Stimulated activated naive CD8-positive, alpha-beta T cell treated with anti-CD3 and anti-CD28 coated beads, Interleukin-15, Interleukin-2, amounts not matched to agents 100 U/mL and 50 U/mL, for 24 hours (primary cell): ENCODE measurements at regions not wholly inside any gene's neighbourhood (a gene's known extent, or its start where the extent isn't known, plus 50 kb on each side); places are given as distances from the start of the nearest gene placed in this dataset.
"Not testable (repeated sequence)": the region's sequence is repeated elsewhere in the genome, so short reads cannot be mapped to it uniquely, and the experiment has no call there.

Source experiments
- ATAC-seq: fragments of 150-1000 bp; cut with Tn5 transposase; one replicate; pipeline ENCODE4 v1.10.0; 2021
- DNase-seq: peaks from one replicate; pipeline ENCODE4 v3.0.0; 2021

- ATAC-seq (no peak), DNase-seq (no peak)
Measured at GRCh38 chr3:94406595-94406994, 343.7 kb downstream of the NSUN3 start.

GRCh38 chr3:94412936-94413335 lies 350.1 kb downstream of the NSUN3 start:
- ATAC-seq, DNase-seq: not testable (repeated sequence)

DNA sequence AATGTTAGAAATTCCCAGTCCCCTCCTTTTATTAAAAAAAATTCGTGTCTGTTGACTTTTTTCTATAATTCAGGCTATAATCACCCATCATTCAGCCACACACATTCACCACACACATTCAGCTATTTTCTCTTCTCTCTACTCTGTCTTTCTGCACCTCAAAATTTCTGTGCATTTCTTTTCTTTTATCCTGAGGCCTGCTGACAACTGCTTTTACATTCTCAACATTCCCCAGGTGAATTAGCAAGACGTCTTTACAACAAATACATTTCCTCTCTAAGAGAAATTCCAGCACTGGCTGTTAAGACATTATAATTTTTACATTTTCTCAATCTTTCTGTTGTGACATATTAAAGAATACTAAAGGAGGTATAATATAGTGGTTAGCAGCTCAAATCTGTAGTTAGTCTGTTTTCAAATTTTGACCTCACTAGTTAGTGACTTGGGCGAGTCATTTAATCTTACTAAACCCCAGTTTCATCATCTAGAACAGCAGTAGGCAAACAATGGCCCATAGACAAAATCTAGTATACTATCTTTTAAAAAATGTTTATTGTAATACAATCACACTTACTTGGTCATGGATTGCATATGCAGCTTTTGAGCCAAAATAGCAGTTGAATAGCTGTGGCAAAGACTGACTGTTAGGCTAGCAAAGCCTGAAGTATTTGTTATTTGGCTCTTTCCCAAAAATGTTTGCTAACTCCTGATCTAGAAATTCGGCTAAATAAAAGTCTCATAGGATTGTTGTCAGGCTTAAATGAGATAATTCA lies 350.7 kb downstream of the NSUN3 start:
- ATAC-seq (no peak), DNase-seq (no peak)

GRCh38 chr3:94414418-94414817 lies 351.6 kb downstream of the NSUN3 start:
- ATAC-seq (no peak), DNase-seq (no peak)

DNA sequence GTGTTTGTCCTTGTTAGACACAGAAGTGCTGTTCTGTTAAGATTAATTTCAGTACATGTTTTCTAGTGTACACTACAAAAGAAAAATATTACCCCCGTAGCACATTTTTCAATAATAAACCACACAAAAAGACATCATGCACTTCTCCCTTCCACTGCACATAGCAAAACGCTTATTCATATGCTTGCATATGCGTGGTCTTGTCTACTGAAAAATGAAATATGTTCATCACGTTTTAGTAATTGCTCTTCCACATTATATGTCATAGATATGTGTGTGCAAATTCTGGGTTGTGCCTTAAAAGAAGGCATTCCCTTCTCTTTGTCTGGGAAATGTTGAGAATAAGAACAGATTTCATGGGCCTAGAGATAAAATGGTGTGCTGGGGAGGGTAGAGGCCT lies 353.9 kb downstream of the NSUN3 start:
- ATAC-seq (no peak), DNase-seq (no peak)

DNA sequence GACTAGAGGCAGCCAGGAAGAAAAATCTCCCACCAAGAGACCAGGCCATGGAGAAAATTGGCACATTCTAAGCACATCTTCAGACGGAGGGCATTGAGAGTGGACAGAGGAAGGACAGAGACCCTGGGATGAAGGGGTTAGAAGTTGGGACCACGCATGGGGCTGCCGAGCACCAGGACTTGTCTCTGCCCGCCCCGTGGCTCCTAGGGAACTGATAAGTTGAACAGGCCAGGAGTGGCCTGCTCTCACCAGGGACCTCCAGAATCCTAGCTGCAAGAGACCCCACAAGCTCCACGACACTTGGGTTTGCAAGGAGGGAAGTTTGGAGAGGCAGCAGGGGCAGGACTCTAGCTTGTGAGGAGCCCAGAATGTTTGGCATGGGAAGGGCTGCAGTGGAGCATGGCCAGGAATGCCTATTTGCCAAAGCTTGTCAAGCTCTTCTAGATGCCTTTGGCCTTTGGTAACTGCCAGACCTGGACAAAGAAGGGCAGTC lies 355.1 kb downstream of the NSUN3 start:
- DNase-seq (no peak), ATAC-seq (no peak)

DNA sequence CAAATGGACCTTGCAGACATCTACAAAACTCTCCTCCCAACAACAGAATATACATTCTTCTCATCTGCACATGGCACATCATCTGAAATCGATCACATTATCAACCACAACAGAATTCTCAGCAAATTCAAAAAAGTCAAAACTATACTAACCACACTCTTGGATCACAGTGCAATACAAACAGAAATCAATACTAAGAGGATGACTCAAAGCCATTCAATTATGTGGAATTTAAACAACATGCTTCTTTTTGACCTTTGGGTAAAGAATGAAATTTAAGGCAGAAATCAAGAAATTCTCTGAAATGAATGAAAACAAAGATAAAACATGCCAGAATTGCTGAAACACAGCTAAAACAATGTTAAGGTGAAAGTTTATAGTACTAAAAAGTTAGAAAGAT lies 358.1 kb downstream of the NSUN3 start:
- ATAC-seq (no peak), DNase-seq (no peak)

GRCh38 chr3:94423578-94423977 lies 360.7 kb downstream of the NSUN3 start:
- ATAC-seq (no peak), DNase-seq (no peak)

DNA sequence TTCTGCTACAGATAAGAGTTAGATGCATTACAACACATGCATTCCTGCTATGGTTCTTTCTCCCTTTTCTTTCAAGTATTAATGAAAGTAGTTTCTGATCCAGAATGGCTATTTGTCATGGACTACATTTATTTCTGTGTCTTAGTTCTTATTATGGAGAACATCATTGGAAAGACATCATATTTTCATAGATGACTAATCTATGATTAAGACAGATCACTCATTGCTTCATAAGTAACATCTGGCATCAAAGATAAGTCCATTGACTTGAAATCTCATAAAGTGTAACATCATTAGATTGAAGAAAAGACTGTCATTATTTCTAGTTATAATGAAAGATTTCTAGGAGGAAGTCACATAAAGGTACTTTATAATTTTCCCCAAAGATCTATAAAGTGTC lies 366.7 kb downstream of the NSUN3 start:
- no peak for DNase-seq
- no peak for ATAC-seq

DNA sequence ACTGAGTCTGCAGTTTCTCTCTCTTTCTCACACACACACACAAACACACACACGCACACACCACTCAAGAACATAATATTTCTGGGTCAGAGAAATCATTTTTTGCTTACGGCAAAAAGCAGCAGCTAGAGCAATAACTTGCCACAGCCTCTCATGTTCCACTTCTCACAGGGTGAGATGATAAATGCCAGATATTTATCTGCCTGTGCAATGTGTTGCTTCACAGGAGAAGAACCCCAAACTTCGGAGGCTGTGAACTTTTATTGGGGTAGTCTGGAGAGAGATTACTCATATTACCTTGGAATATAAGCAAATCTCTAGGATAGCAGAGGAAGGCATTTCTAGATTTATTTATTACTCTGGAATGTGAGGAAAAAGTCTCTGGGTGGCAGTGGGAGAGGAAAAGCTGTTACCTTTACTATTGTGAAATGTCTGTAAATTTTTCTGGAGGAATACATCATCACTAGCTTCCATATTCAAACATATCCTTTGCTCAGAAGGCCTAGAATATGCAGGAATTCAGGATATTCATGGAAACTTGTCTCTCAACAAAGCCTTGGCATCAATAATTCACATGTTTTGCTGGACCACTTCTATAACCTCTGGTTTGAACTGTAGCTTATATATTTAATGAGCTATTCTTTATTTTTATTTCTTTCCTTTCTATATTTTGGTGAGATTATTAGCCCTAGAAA lies 369.2 kb downstream of the NSUN3 start:
- no peak for ATAC-seq
- no peak for DNase-seq

- no peak for ATAC-seq
- DNase-seq = no peak
Measured at GRCh38 chr3:94433811-94434210, 370.9 kb downstream of the NSUN3 start.

DNA sequence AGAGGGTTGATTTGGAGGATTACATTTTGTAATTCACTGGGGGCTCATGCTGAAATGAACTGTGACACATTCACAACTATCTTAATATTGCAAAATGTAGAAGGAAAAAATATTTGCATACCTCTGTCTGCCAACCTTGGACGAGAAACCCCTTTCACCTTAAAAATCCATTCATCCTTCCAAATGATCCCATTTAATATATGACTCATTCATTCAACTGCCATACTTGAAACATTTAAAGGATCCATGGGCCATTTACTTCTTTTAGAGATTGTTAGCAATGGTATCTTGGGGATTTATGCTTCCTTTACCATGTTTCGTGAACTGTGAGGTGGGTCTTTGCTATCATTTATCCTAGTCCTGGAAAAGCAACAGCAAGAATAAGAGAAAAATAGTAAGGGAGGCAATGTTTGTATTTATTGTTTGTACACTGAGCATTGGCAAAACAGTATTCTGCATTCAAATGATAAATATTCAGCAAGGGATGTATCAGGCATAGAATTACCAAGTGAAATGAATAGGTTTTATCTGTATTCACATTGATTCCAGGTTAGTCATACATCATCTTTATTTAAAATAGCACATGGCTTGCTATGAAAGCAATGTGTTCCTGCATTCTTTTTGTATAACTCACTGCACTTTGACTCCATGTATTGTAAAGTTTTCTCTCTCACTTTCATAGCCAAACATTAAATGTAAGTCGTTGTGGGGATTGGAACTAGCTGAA lies 378.1 kb downstream of the NSUN3 start:
- no peak for DNase-seq
- no peak for ATAC-seq

DNA sequence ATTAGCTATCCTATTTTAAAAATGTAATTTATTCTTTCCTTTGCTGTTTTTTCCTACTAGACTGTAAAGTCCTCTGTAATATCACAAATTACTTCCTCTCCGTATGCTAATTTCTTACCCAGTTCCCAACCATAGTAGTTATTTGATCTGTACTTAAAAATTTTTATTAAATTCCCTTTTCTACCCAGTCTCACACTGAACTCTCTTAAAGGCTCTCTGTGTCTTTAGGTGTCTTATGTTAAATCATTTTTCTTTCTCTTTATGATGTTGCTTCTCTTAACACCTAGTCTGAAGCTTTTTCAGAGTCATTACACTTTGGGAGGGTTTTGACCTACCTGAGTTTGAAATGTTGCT lies 378.6 kb downstream of the NSUN3 start:
- no peak for ATAC-seq

DNA sequence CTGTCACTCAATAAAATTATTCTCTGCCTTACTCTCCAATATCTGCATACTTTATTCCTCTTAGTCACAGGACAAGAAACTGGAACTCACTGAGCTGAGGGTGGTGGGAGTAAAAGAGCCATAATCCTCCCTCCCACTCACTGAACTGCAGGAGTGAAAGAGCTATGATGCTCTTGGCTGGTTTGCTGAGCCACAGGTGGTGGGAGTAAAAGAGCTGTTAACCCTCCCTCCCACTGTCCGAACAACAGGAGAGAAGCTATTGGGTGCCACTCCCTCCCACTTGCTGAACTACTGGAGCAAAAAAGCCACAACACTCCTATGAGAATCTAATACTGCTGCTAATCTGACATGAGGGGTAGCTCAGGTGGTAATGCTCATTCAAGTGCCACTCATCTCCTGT lies 391.0 kb downstream of the NSUN3 start:
- ATAC-seq = no peak
- no peak for DNase-seq

More for the DNA sequence above, 378.6 kb downstream of the NSUN3 start:
- DNase-seq = no peak

DNA sequence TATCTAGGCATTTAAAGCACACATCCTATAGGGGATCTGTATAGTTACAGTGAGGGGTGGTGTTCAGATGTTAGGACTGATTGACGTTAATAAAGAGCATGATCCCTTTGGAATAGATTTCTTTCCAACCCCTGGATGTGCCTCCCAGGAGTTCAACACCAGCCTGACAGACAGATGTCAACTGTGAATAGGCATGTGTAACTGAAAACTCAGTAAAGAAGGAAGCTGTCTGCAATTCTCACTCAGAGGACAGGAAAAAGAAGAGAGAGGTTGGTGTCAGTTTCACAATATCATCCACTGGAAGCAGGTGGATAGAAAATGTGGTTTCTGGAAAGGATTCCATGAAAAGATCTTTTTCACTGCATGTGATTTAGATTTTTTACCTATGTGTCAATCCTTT lies 396.3 kb downstream of the NSUN3 start:
- no peak for ATAC-seq
- DNase-seq = no peak

- DNase-seq = no peak
- no peak for ATAC-seq
Measured at GRCh38 chr3:94460931-94461330, 398.1 kb downstream of the NSUN3 start.

GRCh38 chr3:94462931-94463330 lies 400.1 kb downstream of the NSUN3 start:
- DNase-seq (no peak), ATAC-seq (no peak)

DNA sequence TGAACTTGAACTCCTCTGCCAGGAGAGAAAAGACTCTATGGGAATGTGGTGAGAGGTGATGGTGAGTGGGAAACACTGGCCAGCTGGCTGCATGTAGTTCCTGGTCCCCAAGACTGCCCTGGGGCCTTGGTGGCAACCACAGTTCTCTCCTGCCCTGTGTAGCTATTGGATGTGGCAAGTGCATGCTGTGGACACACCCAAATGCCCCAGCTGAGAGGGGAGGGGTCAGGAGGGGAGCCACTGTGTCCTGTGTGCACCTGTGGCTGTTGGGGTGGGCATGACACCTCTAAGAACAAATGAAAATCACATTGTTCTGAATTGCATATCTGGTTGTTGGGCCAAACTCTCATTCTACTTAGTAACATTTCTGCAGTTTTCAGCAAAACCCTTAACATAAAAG lies 409.6 kb downstream of the NSUN3 start:
- DNase-seq (no peak), ATAC-seq (no peak)

DNA sequence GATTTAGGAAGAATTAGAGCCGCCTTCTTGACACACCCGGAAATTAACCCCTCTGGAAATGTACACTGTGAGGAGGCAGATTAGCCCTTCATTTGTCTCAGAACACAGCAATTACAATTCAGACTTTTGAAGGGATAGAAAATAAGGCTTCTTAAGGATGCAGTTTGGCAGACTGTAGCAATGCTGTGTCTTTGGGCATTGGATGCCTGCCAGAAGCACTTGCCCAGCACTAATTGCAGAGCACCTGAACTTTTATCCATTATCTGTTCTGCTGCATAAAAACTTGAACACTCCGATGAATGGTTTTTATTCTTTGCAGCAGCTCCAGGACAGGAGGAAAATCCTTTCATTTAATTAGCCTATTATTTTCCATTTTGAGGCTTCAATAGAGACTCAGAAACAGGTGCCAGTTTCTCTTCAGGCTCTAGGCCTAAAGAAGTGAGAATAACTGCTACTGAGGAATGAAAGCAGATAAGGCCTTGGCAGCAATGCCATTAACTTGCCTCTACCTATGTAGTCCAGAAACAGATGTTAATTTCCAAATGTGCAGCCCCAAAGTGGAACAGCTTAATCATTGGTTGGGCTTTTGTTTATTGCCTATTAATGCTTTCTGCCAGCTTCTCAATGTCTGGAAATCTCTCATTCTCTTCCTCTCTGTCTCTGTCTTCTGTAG lies 418.5 kb downstream of the NSUN3 start:
- ATAC-seq = no peak
- no peak for DNase-seq

DNA sequence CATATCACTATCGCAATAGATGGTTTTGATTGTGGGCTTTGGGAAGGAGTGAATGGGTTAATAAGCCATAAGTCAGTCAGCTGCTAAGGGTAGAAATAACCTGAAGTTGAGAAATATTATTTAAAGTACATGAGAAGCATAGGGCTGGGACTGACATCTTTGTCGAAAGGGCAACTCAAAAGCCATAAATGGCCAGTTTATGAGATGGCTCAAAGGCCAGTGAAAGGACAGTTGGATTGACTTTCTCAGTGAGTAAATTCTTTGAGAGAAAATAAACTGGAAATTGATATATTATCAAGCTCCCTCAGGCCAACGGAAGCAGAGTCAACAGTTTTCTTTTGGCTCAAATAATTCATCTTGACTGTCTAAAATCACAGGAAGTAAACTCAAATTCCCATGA lies 419.8 kb downstream of the NSUN3 start:
- no peak for ATAC-seq
- no peak for DNase-seq

- DNase-seq = no peak
Measured at GRCh38 chr3:94483403-94483802, 420.5 kb downstream of the NSUN3 start.

DNA sequence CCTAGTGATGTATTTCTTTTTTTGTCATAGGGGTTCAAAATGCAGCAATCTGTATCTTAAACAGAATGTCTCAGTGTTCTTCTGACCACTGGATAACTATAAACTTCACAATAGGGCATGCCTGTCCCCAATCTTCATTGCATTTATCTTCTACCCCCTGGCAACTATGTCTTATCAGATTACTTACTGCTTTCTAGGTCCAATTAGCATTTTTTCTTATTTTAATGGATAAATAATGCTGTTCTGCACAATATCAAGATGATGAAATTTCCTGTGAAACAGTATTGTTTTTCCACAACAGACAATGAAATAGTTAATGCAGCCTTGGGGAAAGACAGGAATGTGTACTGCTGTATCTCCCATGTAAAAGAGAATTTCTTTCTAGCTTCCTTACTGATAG lies 432.1 kb downstream of the NSUN3 start:
- DNase-seq (no peak), ATAC-seq (no peak)

More at GRCh38 chr3:94483403-94483802, 420.5 kb downstream of the NSUN3 start:
- no peak for ATAC-seq

DNA sequence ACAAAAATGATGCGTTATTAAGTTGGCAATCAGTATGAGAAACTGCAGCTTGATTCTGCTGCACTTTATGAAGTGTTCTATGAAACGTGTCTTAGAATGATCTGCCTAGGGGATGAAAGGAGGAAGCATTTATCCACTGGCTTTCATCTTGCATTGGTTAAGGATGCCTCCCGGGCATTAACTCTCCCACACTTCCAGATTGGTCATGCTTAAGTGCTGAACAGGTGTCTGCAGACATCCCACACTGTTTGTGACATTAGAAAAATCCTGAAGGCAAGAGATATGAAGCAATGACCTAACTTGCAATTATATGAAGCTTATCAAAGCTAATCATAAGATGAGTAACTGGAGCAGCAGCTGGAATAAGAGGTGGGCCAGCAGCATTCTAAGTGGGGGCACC lies 437.3 kb downstream of the NSUN3 start:
- no peak for ATAC-seq
- no peak for DNase-seq
